Psoas muscle (tissue), 7 donors: ENCODE measurements at regions not wholly inside any gene's neighbourhood (a gene's known extent, or its start where the extent isn't known, plus 50 kb on each side); places are given as distances from the start of the nearest gene placed in this dataset.

ENCODE experiments used
- ATAC-seq, 4 donors: fragments of 200-7000 bp; cut with Tn5 transposase; one replicate each; pipeline ENCODE4 v1.9.1; 2020; ENCODE audit warnings: moderate library complexity in 3 of 4, mild to moderate bottlenecking in 2 of 4
- DNase-seq, 2 donors: peaks; one replicate each; pipeline ENCODE4 v3.0.0-alpha.2; 2020
- H3K27ac ChIP-seq: fragments of 200-600 bp; one replicate; pipeline ENCODE4 v1.8.0; 2022
- H3K27me3 ChIP-seq, 3 donors: fragments of 200-600 bp in 1 of 3; one replicate each; pipeline versions ENCODE4 v1.6.1 to v1.8.0; 2013 to 2022; ENCODE audit warnings: low read length in 2 of 3, mild to moderate bottlenecking in 2 of 3, moderate library complexity in 1 of 3; ENCODE audit not compliant: insufficient read depth in 3 of 3
- H3K36me3 ChIP-seq, 2 donors: fragments of 200-600 bp in 1 of 2; one replicate each; pipeline versions ENCODE4 v1.6.1 to v1.8.0; 2013 to 2022; ENCODE audit warnings: low read depth in 1 of 2, mild to moderate bottlenecking in 1 of 2, moderate library complexity in 1 of 2; ENCODE audit not compliant: insufficient read depth in 1 of 2
- H3K4me1 ChIP-seq: fragments of 200-600 bp; one replicate; pipeline ENCODE4 v1.8.0; 2022
- H3K4me3 ChIP-seq: fragments of 200-600 bp; one replicate; pipeline ENCODE4 v1.8.0; 2022; ENCODE audit warnings: mild to moderate bottlenecking
- H3K9me3 ChIP-seq: fragments of 200-600 bp; one replicate; pipeline ENCODE4 v1.8.0; 2022
- CTCF ChIP-seq: fragments of 200-600 bp; IDR thresholded peaks from one replicate; pipeline ENCODE4 v1.8.0; 2022; ENCODE audit warnings: antibody characterized with exemption
- WGBS, 3 donors: extraction: QIAGEN DNeasy Blood & Tissue Kit; methylation state at CpG; one replicate each; pipeline versions ENCODE4 v1.1.6 to v1.1.7; 2013; 5-methylcytosine and 5-hydroxymethylcytosine counted together
- intact Hi-C, 2 donors: fragments of 100-400 bp; cut with DNase I; formaldehyde crosslinking; loops; one replicate each; pipeline versions ENCODE4 v1.11.0 to v1.14.2; 2022
- donor health status: healthy with polysubstance abuse.
- donor health status: DM: no; HTN: no; CAD: no; lungs with moderate emphysema.
- donor health status: Bipolar disorder and iron deficiency.
- donor health status: healthy.
- donor health status: DM: yes; HTN: yes; CAD: no.
- donor health status: DM: no; HTN: no; CAD: no.
- donor health status: DM: yes; HTN: yes; CAD: no.

DNA sequence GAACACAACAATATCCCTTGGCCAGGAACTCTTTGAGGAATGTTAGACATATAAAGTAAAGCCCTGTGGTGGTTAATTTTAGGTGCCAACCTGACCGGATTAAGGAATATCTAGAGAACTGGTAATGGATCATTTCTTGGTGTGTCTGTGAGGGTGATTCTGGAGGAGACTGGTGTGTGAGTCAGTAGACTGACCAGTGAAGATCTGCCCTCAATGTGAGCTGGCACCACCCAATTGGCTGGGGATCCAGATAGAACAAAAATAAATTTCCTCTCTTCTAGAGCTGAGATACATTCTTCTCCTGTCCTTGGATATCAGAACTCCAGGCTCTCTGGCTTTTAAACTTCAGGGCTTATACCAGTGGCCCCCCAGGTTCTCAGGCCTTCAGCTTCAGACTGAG, 56.2 kb upstream of the TNPO1 start:
- Histone ChIP-seq H3K36me3 (no peaks in the 10 kb centered on the region), H3K27ac (no peak overlapping the region), H3K9me3 (no peaks in the 10 kb centered on the region), H3K27me3 (peaks cover 0 to 2% (median 0%) of the 10 kb centered on the region in 3 donors), H3K4me1 (no peaks in the 10 kb centered on the region), H3K4me3 (no peak overlapping the region)
- 40 to 89% (median 42%) methylated on average over 1 of the region's 1 CpG for WGBS, 3 donors
- intact Hi-C loops, result no loop called here
- ATAC-seq (no peak), DNase-seq (no peak)
- no peak for TF ChIP-seq CTCF

DNA sequence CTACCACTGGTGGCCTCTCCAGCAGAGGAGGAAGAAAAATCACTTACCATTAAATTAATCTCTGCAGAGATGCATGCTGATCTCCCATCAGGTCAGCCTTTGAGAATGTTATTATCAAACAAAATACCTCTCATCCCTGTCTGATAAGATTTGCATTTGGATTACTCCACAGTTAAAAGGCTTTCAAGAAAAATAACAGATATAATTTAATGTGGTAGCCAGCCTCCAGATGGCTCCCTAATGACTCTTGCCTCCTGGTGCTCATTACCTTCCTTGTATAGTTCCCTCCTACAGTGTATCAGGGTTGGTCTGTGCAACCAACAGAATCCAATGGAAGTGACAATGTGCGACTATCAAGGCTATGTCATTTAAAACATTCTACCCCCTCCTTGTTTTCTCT, 63.6 kb upstream of the TNPO1 start:
- intact Hi-C loops, result no loop called here
- TF ChIP-seq CTCF, result no peak
- ATAC-seq, result no peak
- Histone ChIP-seq H3K9me3 (no peaks in the 10 kb centered on the region), H3K4me3 (no peak overlapping the region), H3K4me1 (no peaks in the 10 kb centered on the region), H3K36me3 (no peaks in the 10 kb centered on the region), H3K27me3 (peaks cover 0 to 2% (median 0%) of the 10 kb centered on the region in 3 donors), H3K27ac (no peak overlapping the region)
- WGBS, 3 donors, result 89 to 99% (median 97%) methylated on average over 1 of the region's 1 CpG
- DNase-seq, result no peak

GRCh38 chr5:72749362-72749997, 67.0 kb upstream of the TNPO1 start:
- no peaks in the 10 kb centered on the region for H3K9me3 ChIP-seq
- WGBS, 3 donors, result 87 to 88% (median 87%) methylated on average over 12 of the region's 12 CpGs
- no peak overlapping the region for H3K4me3 ChIP-seq
- H3K27ac ChIP-seq, result no peak overlapping the region
- no peaks in the 10 kb centered on the region for H3K36me3 ChIP-seq
- ATAC-seq (no peak), DNase-seq (no peak)
- no peak for TF ChIP-seq CTCF
- intact Hi-C loops, result no loop called here
- H3K4me1 ChIP-seq, result no peaks in the 10 kb centered on the region
- H3K27me3 ChIP-seq, result no peaks in the 10 kb centered on the region

DNA sequence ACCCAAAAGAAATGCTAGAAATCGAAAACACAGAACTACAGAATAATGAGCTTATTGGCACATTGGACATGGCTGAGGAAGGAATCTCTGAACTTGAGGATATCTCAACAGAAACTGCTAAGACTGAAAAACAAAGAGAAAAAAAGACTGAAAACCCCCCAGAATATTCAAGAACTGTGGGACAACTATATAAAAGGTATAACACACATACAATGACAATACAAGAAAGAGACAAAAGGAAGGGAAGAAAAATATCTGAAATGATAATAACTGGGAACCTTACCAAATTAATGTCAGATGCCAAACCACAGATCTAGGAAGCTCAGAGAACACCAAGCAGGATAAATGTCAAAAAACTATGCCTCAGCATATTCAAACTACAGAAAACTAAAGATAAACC, 68.6 kb upstream of the TNPO1 start:
- WGBS, 3 donors, result 91 to 97% (median 96%) methylated on average over 1 of the region's 1 CpG
- no peak overlapping the region for H3K27ac ChIP-seq
- no peak for TF ChIP-seq CTCF
- H3K4me1 ChIP-seq, result no peaks in the 10 kb centered on the region
- no peak overlapping the region for H3K4me3 ChIP-seq
- DNase-seq (no peak), ATAC-seq (no peak)
- no peaks in the 10 kb centered on the region for H3K27me3 ChIP-seq
- no peaks in the 10 kb centered on the region for H3K9me3 ChIP-seq
- no peaks in the 10 kb centered on the region for H3K36me3 ChIP-seq
- intact Hi-C loops, result no loop called here

- no peak for TF ChIP-seq CTCF
- 95 to 97% (median 96%) methylated on average over 5 of the region's 5 CpGs for WGBS, 3 donors
- Histone ChIP-seq H3K36me3 (no peaks in the 10 kb centered on the region), H3K4me1 (no peaks in the 10 kb centered on the region), H3K27ac (no peak overlapping the region), H3K9me3 (no peaks in the 10 kb centered on the region), H3K27me3 (no peaks in the 10 kb centered on the region), H3K4me3 (no peak overlapping the region)
- DNase-seq, result no peak
- ATAC-seq, result no peak
- intact Hi-C loops, result no loop called here
These were observed 69.7 kb upstream of the TNPO1 start for GRCh38 chr5:72746736-72747135.
